ENCODE measurements at regions not wholly inside any gene's neighbourhood (a gene's known extent, or its start where the extent isn't known, plus 50 kb on each side); places are given as distances from the start of the nearest gene placed in this dataset.

GRCh38 chr6:126118058-126118755, 131.9 kb downstream of the TRMT11 start:
- Histone ChIP-seq H3K36me3 (replicated peaks; ENCODE audit: insufficient read depth, low read length) (no peaks in the 10 kb centered on the region), H3K27me3 (replicated peaks; ENCODE audit: insufficient read depth, low read length) (no peaks in the 10 kb centered on the region), H3F3A (ENCODE audit: insufficient read depth, low read length) (no peaks in the 10 kb centered on the region), H3K4me3 (ENCODE audit: low read length) (no peak overlapping the region), H3K9me3 (replicated peaks; ENCODE audit: insufficient read depth, low read length) (no peaks in the 10 kb centered on the region), H3K4me2 (ENCODE audit: low read depth, low read length) (no peak overlapping the region), H3K9me2 (replicated peaks; ENCODE audit: insufficient read depth, low read length) (no peaks in the 10 kb centered on the region), H4K20me1 (ENCODE audit: insufficient read depth, low read length) (no peaks in the 10 kb centered on the region), H3K4me1 (ENCODE audit: low read length) (no peaks in the 10 kb centered on the region), H3K79me2 (ENCODE audit: low read length) (no peaks in the 10 kb centered on the region), H2AFZ (ENCODE audit: low read length) (no peak overlapping the region), H3K9ac (ENCODE audit: low read length) (no peak overlapping the region), H3K27ac (ENCODE audit: low read length) (no peak overlapping the region)
- TF ChIP-seq EZH2phosphoT487 (IDR thresholded peaks at IDR 0.05; ENCODE audit: low read length) (no peak), EZH2 (optimal IDR thresholded peaks at IDR 0.05; ENCODE audit: low read depth, low read length) (no peak), CTCF (IDR thresholded peaks at IDR 0.05; ENCODE audit: low read length) (no peak)
- DNase-seq: no peak

GRCh38 chr6:126118936-126119335, 132.6 kb downstream of the TRMT11 start:
- Histone ChIP-seq H3K4me1 (ENCODE audit: low read length) (no peaks in the 10 kb centered on the region), H2AFZ (ENCODE audit: low read length) (no peak overlapping the region), H4K20me1 (ENCODE audit: insufficient read depth, low read length) (no peaks in the 10 kb centered on the region), H3K27ac (ENCODE audit: low read length) (no peak overlapping the region), H3F3A (ENCODE audit: insufficient read depth, low read length) (no peaks in the 10 kb centered on the region), H3K9me2 (replicated peaks; ENCODE audit: insufficient read depth, low read length) (no peaks in the 10 kb centered on the region), H3K27me3 (replicated peaks; ENCODE audit: insufficient read depth, low read length) (no peaks in the 10 kb centered on the region), H3K9me3 (replicated peaks; ENCODE audit: insufficient read depth, low read length) (no peaks in the 10 kb centered on the region), H3K4me3 (ENCODE audit: low read length) (no peak overlapping the region), H3K36me3 (replicated peaks; ENCODE audit: insufficient read depth, low read length) (no peaks in the 10 kb centered on the region), H3K79me2 (ENCODE audit: low read length) (no peaks in the 10 kb centered on the region), H3K9ac (ENCODE audit: low read length) (no peak overlapping the region), H3K4me2 (ENCODE audit: low read depth, low read length) (no peak overlapping the region)
- TF ChIP-seq CTCF (IDR thresholded peaks at IDR 0.05; ENCODE audit: low read length) (no peak), EZH2phosphoT487 (IDR thresholded peaks at IDR 0.05; ENCODE audit: low read length) (no peak), EZH2 (optimal IDR thresholded peaks at IDR 0.05; ENCODE audit: low read depth, low read length) (no peak)
- no peak for DNase-seq

- Histone ChIP-seq H3K27me3 (replicated peaks; ENCODE audit: insufficient read depth, low read length) (no peaks in the 10 kb centered on the region), H2AFZ (ENCODE audit: low read length) (no peak overlapping the region), H3K36me3 (replicated peaks; ENCODE audit: insufficient read depth, low read length) (no peaks in the 10 kb centered on the region), H3K4me1 (ENCODE audit: low read length) (no peaks in the 10 kb centered on the region), H3K4me2 (ENCODE audit: low read depth, low read length) (no peak overlapping the region), H3K79me2 (ENCODE audit: low read length) (no peaks in the 10 kb centered on the region), H4K20me1 (ENCODE audit: insufficient read depth, low read length) (no peaks in the 10 kb centered on the region), H3K4me3 (ENCODE audit: low read length) (no peak overlapping the region), H3K27ac (ENCODE audit: low read length) (no peak overlapping the region), H3K9me2 (replicated peaks; ENCODE audit: insufficient read depth, low read length) (no peaks in the 10 kb centered on the region), H3K9me3 (replicated peaks; ENCODE audit: insufficient read depth, low read length) (no peaks in the 10 kb centered on the region), H3F3A (ENCODE audit: insufficient read depth, low read length) (no peaks in the 10 kb centered on the region), H3K9ac (ENCODE audit: low read length) (no peak overlapping the region)
- no peak for TF ChIP-seq EZH2 (optimal IDR thresholded peaks at IDR 0.05; ENCODE audit: low read depth, low read length)
- no peak for TF ChIP-seq CTCF (IDR thresholded peaks at IDR 0.05; ENCODE audit: low read length)
- no peak for TF ChIP-seq EZH2phosphoT487 (IDR thresholded peaks at IDR 0.05; ENCODE audit: low read length)
- DNase-seq: no peak
Observed at GRCh38 chr6:126123226-126123625, 136.9 kb downstream of the TRMT11 start.
